Coronary artery (tissue), 2 donors: ENCODE measurements at regions not wholly inside any gene's neighbourhood (a gene's known extent, or its start where the extent isn't known, plus 50 kb on each side); places are given as distances from the start of the nearest gene placed in this dataset.

Source experiments
- DNase-seq: peaks from one replicate; pipeline ENCODE4 v3.0.0-alpha.2; 2017; ENCODE audit warnings: low spot score
- H3K27ac ChIP-seq, 2 donors: fragments of 200-600 bp; sonication (generic); one replicate each; pipeline ENCODE4 v1.5.1; 2016 to 2019
- H3K4me3 ChIP-seq: fragments of 200-600 bp; sonication (generic); 2 replicates; pipeline ENCODE4 v1.5.1; 2016; ENCODE audit warnings: mild to moderate bottlenecking, moderate library complexity
- CTCF ChIP-seq: fragments of 200-600 bp; sonication (generic); IDR thresholded peaks from one replicate; pipeline ENCODE4 v1.5.1; 2019; ENCODE audit warnings: antibody characterized with exemption

- no peak overlapping the region for H3K4me3 ChIP-seq
- no peak for DNase-seq
Observed at GRCh38 chr4:181821039-181822004, 421.9 kb upstream of the TENM3 start.

GRCh38 chr4:181822005-181822375, 421.2 kb upstream of the TENM3 start:
- H3K4me3 ChIP-seq: no peak overlapping the region
- no peak overlapping the region for H3K27ac ChIP-seq
- no peak for DNase-seq
- no peak for TF ChIP-seq CTCF

More at GRCh38 chr4:181821039-181822004, 421.9 kb upstream of the TENM3 start:
- H3K27ac ChIP-seq: no peak overlapping the region
- TF ChIP-seq CTCF: no peak

GRCh38 chr4:181823183-181823582, 420.0 kb upstream of the TENM3 start:
- no peak overlapping the region for H3K4me3 ChIP-seq
- no peak for TF ChIP-seq CTCF
- DNase-seq: no peak
- H3K27ac ChIP-seq: no peak overlapping the region

- no peak for TF ChIP-seq CTCF
- Histone ChIP-seq H3K27ac (no peak overlapping the region), H3K4me3 (no peak overlapping the region)
- DNase-seq: no peak
Observed at GRCh38 chr4:181823645-181824044, 419.6 kb upstream of the TENM3 start.

- Histone ChIP-seq H3K27ac (no peak overlapping the region), H3K4me3 (no peak overlapping the region)
- no peak for TF ChIP-seq CTCF
- no peak for DNase-seq
Observed at GRCh38 chr4:181825564-181825963, 417.6 kb upstream of the TENM3 start.

GRCh38 chr4:181827246-181827645, 416.0 kb upstream of the TENM3 start:
- no peak for TF ChIP-seq CTCF
- Histone ChIP-seq H3K4me3 (no peak overlapping the region), H3K27ac (no peak overlapping the region)
- DNase-seq: no peak

- TF ChIP-seq CTCF: no peak
Observed at GRCh38 chr4:181830404-181831035, 412.7 kb upstream of the TENM3 start.

More at GRCh38 chr4:181830404-181831035, 412.7 kb upstream of the TENM3 start:
- DNase-seq: no peak
- Histone ChIP-seq H3K27ac (no peak overlapping the region), H3K4me3 (no peak overlapping the region)
